H54 (cell line): ENCODE measurements at regions not wholly inside any gene's neighbourhood (a gene's known extent, or its start where the extent isn't known, plus 50 kb on each side); places are given as distances from the start of the nearest gene placed in this dataset.
"Not testable (repeated sequence)": the region's sequence is repeated elsewhere in the genome, so short reads cannot be mapped to it uniquely, and the experiment has no call there.

Source experiments
- DNase-seq: peaks from one replicate; pipeline ENCODE4 v3.0.0; 2011; ENCODE audit warnings: low spot score, mixed read lengths; ENCODE audit not compliant: insufficient read length
- FAIRE-seq: peaks from 3 replicates; lab custom pipeline; 2011; peaks lifted over from hg19 to GRCh38; lab: Jason Lieb, UNC
- POLR2A ChIP-seq: IDR thresholded peaks from 2 replicates; pipeline ENCODE4 v1.6.1; 2011; ENCODE audit warnings: low read depth, mild to moderate bottlenecking, low read length

GRCh38 chr21:14620152-14620551, 74.0 kb upstream of the SAMSN1 start:
- no peak for TF ChIP-seq POLR2A
- DNase-seq (no peak), FAIRE-seq (no peak)

DNA sequence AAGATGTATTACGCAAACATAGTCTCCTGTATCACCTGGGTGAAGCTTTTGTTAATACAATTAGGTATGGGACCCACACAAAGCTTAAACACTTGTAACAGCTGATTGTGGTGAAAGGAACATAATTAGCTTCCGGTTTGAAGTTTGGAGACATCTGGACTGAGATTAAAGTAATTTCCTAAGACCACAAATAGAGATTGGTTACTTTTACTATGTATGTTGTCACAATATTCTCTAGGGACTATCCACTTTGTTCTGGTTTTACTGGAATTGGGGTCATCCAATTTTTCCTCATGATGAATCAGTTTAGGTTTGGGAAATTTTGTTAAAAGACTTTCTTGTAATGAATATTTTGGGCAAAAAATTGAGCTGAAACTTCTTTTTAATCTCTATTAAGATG, 71.8 kb upstream of the SAMSN1 start:
- no peak for FAIRE-seq
- no peak for TF ChIP-seq POLR2A

GRCh38 chr21:14617040-14617393, 70.9 kb upstream of the SAMSN1 start:
- FAIRE-seq (no peak), DNase-seq (no peak)
- no peak for TF ChIP-seq POLR2A

More for the DNA sequence above, 71.8 kb upstream of the SAMSN1 start:
- DNase-seq: no peak

DNA sequence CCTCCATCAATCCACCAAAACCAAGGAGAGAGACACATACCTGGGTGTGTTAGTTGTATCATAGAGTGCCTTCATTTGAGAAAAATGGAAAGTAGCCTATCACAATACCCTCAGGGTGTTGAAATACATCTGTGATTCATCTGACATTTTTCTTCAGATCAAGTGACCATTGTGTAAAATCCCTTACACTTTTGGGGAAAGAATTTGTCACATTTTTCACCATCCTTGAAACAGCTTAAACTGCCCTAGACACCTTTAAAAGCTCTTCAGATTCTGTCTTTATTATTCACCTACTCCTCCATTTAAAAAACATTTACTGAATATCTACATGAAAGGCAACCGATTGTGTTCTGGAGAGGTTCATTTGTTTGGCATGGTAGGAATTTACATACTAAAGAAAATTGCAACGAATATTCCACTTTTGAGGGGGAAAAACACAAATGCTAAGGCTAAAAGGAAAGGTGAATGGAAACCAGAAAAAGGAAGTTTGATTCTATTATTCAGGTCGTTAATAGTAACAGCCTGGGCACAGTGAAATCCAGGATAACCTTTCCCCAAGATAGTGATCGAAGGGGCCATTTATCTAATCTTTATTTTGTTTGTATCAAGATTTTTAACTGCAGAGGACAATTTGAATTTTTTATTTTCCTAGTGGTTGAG, 70.4 kb upstream of the SAMSN1 start:
- no peak for TF ChIP-seq POLR2A
- no peak for FAIRE-seq
- DNase-seq: no peak

- no peak for FAIRE-seq
These were observed 69.4 kb upstream of the SAMSN1 start for GRCh38 chr21:14615359-14615974.

GRCh38 chr21:14614287-14614686, 68.2 kb upstream of the SAMSN1 start:
- DNase-seq (no peak), FAIRE-seq (no peak)
- TF ChIP-seq POLR2A: no peak

More at GRCh38 chr21:14615359-14615974, 69.4 kb upstream of the SAMSN1 start:
- no peak for DNase-seq
- no peak for TF ChIP-seq POLR2A

- FAIRE-seq (no peak), DNase-seq (no peak)
- no peak for TF ChIP-seq POLR2A
These were observed 67.5 kb upstream of the SAMSN1 start for GRCh38 chr21:14613486-14614224.

- not testable (repeated sequence) for DNase-seq, FAIRE-seq
These were observed 64.0 kb upstream of the SAMSN1 start for GRCh38 chr21:14610119-14610518.

- no peak for DNase-seq
- no peak for FAIRE-seq
- no peak for TF ChIP-seq POLR2A
These were observed 63.2 kb upstream of the SAMSN1 start for GRCh38 chr21:14609274-14609673.

DNA sequence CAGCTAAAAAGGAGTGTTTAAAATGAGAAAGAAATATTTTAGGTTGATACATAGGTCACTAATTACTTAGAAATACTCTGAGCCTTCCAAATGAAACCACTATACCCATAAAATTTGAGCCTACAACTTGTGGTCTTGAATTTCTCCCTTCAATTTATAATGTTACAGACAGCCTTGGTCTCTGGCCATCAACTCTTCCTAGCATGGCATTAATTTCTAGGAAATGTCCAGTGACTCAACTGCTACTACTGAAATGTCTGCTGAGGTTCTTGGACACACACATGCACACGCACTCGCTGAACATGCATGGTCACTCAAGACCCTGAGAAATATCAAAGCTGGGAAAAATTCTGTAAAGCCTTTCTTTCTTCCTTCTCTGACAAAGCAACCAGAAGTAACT, 61.1 kb upstream of the SAMSN1 start:
- FAIRE-seq (no peak), DNase-seq (no peak)
- TF ChIP-seq POLR2A: no peak

- DNase-seq (peak; percentile 2), FAIRE-seq (peak; percentile 71)
These were observed 57.1 kb upstream of the SAMSN1 start for GRCh38 chr21:14603202-14603601.

GRCh38 chr21:14602382-14602958, 56.4 kb upstream of the SAMSN1 start:
- no peak for TF ChIP-seq POLR2A
- FAIRE-seq: peak; percentile 41
- no peak for DNase-seq

More at GRCh38 chr21:14603202-14603601, 57.1 kb upstream of the SAMSN1 start:
- TF ChIP-seq POLR2A: no peak

- no peak for TF ChIP-seq POLR2A
- DNase-seq (no peak), FAIRE-seq (no peak)
These were observed 54.6 kb upstream of the SAMSN1 start for GRCh38 chr21:14600569-14601297.
